C4-2B (cell line): ENCODE measurements at regions not wholly inside any gene's neighbourhood (a gene's known extent, or its start where the extent isn't known, plus 50 kb on each side); places are given as distances from the start of the nearest gene placed in this dataset.

Experiments
- H3K27ac ChIP-seq: fragments of 450-650 bp; 2 replicates; pipeline ENCODE4 v1.5.1; 2017
- CTCF ChIP-seq: fragments of 450-650 bp; conservative IDR thresholded peaks from 2 replicates; pipeline ENCODE4 v1.5.1; 2017; ENCODE audit warnings: mild to moderate bottlenecking
- ZFX ChIP-seq: fragments of 450-650 bp; IDR thresholded peaks from 2 replicates; pipeline ENCODE4 v1.6.1; 2017

- TF ChIP-seq ZFX = no peak
- no peak for TF ChIP-seq CTCF
- H3K27ac ChIP-seq = no peak overlapping the region
Measured at GRCh38 chr11:70861559-70861958, 390.8 kb downstream of the SHANK2 start.

GRCh38 chr11:70862093-70862492 lies 390.3 kb downstream of the SHANK2 start:
- TF ChIP-seq CTCF (no peak), ZFX (no peak)
- no peak overlapping the region for H3K27ac ChIP-seq

GRCh38 chr11:70863186-70863585 lies 389.2 kb downstream of the SHANK2 start:
- no peak overlapping the region for H3K27ac ChIP-seq
- no peak for TF ChIP-seq ZFX
- no peak for TF ChIP-seq CTCF

- TF ChIP-seq CTCF = no peak
- TF ChIP-seq ZFX = no peak
- no peak overlapping the region for H3K27ac ChIP-seq
Measured at GRCh38 chr11:70863993-70864392, 388.4 kb downstream of the SHANK2 start.

GRCh38 chr11:70865356-70865755 lies 387.0 kb downstream of the SHANK2 start:
- H3K27ac ChIP-seq = no peak overlapping the region
- TF ChIP-seq CTCF = no peak
- TF ChIP-seq ZFX = no peak

GRCh38 chr11:70866834-70867233 lies 385.5 kb downstream of the SHANK2 start:
- no peak for TF ChIP-seq ZFX
- no peak for TF ChIP-seq CTCF
- no peak overlapping the region for H3K27ac ChIP-seq

- no peak for TF ChIP-seq ZFX
- TF ChIP-seq CTCF = no peak
- no peak overlapping the region for H3K27ac ChIP-seq
Measured at GRCh38 chr11:70867281-70868047, 384.9 kb downstream of the SHANK2 start.
